Panc1 (cell line): ENCODE measurements at regions not wholly inside any gene's neighbourhood (a gene's known extent, or its start where the extent isn't known, plus 50 kb on each side); places are given as distances from the start of the nearest gene placed in this dataset.

Experiments
- ATAC-seq: fragments of 200-7000 bp; cut with Tn5 transposase; 2 replicates; pipeline ENCODE4 v1.9.1; 2020; ENCODE audit warnings: mild to moderate bottlenecking, moderate library complexity
- BruUV-seq: library from RNA; stranded (reverse); fragments of 400-500 nt; replicated peaks from 2 replicates; lab custom pipeline; 2021; lab: Mats Ljungman, UMichigan
- CTCF ChIA-PET: fragments of 300-600 bp; sonication (Branson Sonifier 250); formaldehyde crosslinking; loops from one replicate; lab custom pipeline; 2022; ENCODE audit warnings: antibody characterized with exemption; lab: Charles Lee
- POLR2A ChIA-PET: fragments of 300-600 bp; sonication (Branson Sonifier 250); formaldehyde crosslinking; loops from one replicate; lab custom pipeline; 2022; ENCODE audit warnings: antibody characterized with exemption; lab: Charles Lee
- DNase-seq: peaks from one replicate; pipeline ENCODE4 v3.0.0-alpha.2; 2010; ENCODE audit warnings: low read depth, low spot score
- H3K27ac ChIP-seq: 2 replicates; pipeline ENCODE4 v1.5.1; 2011; ENCODE audit warnings: mild to moderate bottlenecking, low read length, inconsistent platforms
- H3K27me3 ChIP-seq: fragments of 200-500 bp; sonication (Bioruptor generic); 2 replicates; pipeline ENCODE4 v1.6.0; 2014; ENCODE audit warnings: low read length, inconsistent platforms; ENCODE audit not compliant: control insufficient read depth, insufficient read depth
- H3K36me3 ChIP-seq: fragments of 200-500 bp; sonication (Bioruptor generic); 2 replicates; pipeline ENCODE4 v1.5.1; 2014; ENCODE audit warnings: inconsistent platforms, mild to moderate bottlenecking, low read length, moderate library complexity; ENCODE audit not compliant: control insufficient read depth, insufficient read depth
- H3K4me1 ChIP-seq: 2 replicates; pipeline ENCODE4 v1.5.1; 2011; ENCODE audit warnings: inconsistent platforms, mild to moderate bottlenecking, low read length, moderate library complexity; ENCODE audit not compliant: control insufficient read depth, insufficient read depth
- H3K4me3 ChIP-seq, 2 experiments: 2 replicates each; pipeline ENCODE4 v1.5.1; 2011 to 2012; ENCODE audit warnings: low read depth in 2 of 2, low read length in 2 of 2, mild to moderate bottlenecking in 2 of 2, inconsistent platforms in 1 of 2, moderate library complexity in 1 of 2
- H3K9me3 ChIP-seq: fragments of 200-500 bp; sonication (Bioruptor generic); 2 replicates; pipeline ENCODE4 v1.5.1; 2014; ENCODE audit warnings: low read depth, mild to moderate bottlenecking, inconsistent platforms, low read length, moderate library complexity; ENCODE audit not compliant: control insufficient read depth, insufficient read depth
- CTCF ChIP-seq: fragments of 450-650 bp; IDR thresholded peaks from 2 replicates; pipeline ENCODE4 v1.5.1; 2017; ENCODE audit warnings: mild to moderate bottlenecking
- POLR2AphosphoS5 ChIP-seq: IDR thresholded peaks from 2 replicates; pipeline ENCODE4 v1.6.1; 2012; ENCODE audit warnings: mild to moderate bottlenecking, low read depth, low read length, moderate library complexity
- REST ChIP-seq, 2 experiments: IDR thresholded peaks; 2 replicates each; pipeline ENCODE4 v1.6.1; 2011 to 2012; ENCODE audit warnings: low read depth in 2 of 2, control low read depth in 1 of 2, low read length in 1 of 2, mild to moderate bottlenecking in 1 of 2, moderate library complexity in 1 of 2; ENCODE audit not compliant: insufficient read depth in 1 of 2
- SIN3A ChIP-seq: IDR thresholded peaks from 2 replicates; pipeline ENCODE4 v1.6.1; 2012; ENCODE audit warnings: low read depth, mild to moderate bottlenecking, low read length, moderate library complexity, borderline replicate concordance; ENCODE audit not compliant: insufficient read depth
- TCF7L2 ChIP-seq: IDR thresholded peaks from 2 replicates; pipeline ENCODE4 v1.6.1; 2011; ENCODE audit warnings: mild to moderate bottlenecking, low read depth, low read length, inconsistent platforms
- in situ Hi-C: cut with HindIII; loops from 2 replicates; pipeline ENCODE4 v1.10.0; 2016; ENCODE audit warnings: low sequenced_read_pairs, low pct_unique_long_range_greater_than_20kb
- intact Hi-C: fragments of 100-400 bp; cut with micrococcal nuclease; formaldehyde crosslinking; loops from one replicate; pipeline ENCODE4 v1.10.0; 2022; ENCODE audit not compliant: unreplicated experiment

DNA sequence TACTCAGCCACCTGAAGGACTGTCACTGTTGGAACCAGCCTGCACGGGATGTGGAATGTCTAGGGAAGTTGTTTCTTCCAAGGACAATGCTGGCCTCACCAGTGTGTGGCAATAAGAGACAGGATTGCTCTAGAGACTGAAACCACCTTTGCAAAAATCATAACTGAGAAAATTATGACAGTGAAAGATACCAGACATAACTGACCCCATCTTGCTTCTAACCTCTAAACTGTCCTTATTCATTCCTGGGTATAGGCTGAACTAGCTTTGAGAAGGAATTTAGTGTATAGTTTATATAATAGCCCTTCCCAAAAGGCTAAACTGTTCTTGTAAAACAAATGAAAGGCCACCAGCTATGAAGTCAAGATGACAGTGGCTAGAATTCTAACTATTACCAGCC, 83.6 kb downstream of the IER5 start:
- in situ Hi-C loops, result no loop called here
- H3K27me3 ChIP-seq, result no peaks in the 10 kb centered on the region
- ChIA-PET CTCF (no interaction called here), POLR2A (no interaction called here)
- TF ChIP-seq POLR2AphosphoS5 (no peak), REST (IDR thresholded peaks at IDR 0.05; ENCODE audit: insufficient read depth in 1 of 2, low read depth in 2 of 2, low read length in 1 of 2) (no peak), TCF7L2 (no peak), SIN3A (no peak), CTCF (no peak)
- H3K4me3 ChIP-seq, result no peak overlapping the region
- intact Hi-C loops, result no loop called here
- H3K36me3 ChIP-seq, result no peaks in the 10 kb centered on the region
- ATAC-seq, result no peak
- no peak overlapping the region for H3K27ac ChIP-seq
- no peaks in the 10 kb centered on the region for H3K4me1 ChIP-seq
- no peaks in the 10 kb centered on the region for H3K9me3 ChIP-seq
- no peak for DNase-seq
- no TSS peak for BruUV-seq

DNA sequence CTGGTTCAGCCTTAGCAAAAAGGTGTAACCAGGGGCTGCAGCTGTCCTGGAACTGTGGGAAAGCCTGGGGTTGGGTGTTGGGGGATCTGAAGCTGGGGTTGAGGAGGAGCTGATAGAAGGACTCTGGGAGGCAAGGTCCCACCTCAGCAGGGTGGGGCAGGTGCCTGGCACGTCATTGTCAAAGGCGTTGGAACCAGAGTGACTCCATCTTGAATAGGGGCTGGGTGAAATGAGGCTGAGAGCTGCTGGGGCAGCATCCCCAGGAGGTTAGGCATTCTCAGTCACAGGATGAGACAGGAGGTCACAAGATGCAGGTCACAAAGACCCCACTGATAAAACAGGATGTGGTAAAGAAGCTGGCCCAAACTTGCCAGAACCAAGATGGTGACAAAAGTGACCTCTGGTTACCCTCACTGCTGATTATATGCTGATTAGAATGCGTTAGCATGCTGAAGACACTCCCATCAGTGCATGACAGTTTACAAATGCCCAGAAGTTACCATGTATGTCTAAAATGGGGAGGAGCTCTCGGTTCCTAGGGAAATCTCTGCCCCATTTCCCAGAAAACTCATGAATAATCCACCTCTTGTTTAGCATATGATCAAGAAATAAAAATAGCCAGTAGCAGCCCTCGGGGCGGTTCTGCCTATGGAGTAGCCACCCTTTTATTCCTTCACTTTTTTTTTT, 85.4 kb downstream of the IER5 start:
- Histone ChIP-seq H3K36me3 (no peaks in the 10 kb centered on the region), H3K4me3 (no peak overlapping the region), H3K4me1 (no peaks in the 10 kb centered on the region), H3K27me3 (no peaks in the 10 kb centered on the region), H3K9me3 (no peaks in the 10 kb centered on the region), H3K27ac (no peak overlapping the region)
- BruUV-seq, result no TSS peak
- ATAC-seq (no peak), DNase-seq (no peak)
- CTCF ChIA-PET, result no interaction called here
- POLR2A ChIA-PET, result no interaction called here
- intact Hi-C loops (no loop called here), in situ Hi-C loops (no loop called here)
- TF ChIP-seq POLR2AphosphoS5 (no peak), TCF7L2 (no peak), CTCF (no peak), REST (IDR thresholded peaks at IDR 0.05; ENCODE audit: insufficient read depth in 1 of 2, low read depth in 2 of 2, low read length in 1 of 2) (no peak), SIN3A (no peak)
